ENCODE measurements at regions not wholly inside any gene's neighbourhood (a gene's known extent, or its start where the extent isn't known, plus 50 kb on each side); places are given as distances from the start of the nearest gene placed in this dataset.

GRCh38 chr4:146107587-146108240 is 67.8 kb upstream of the LSM6 start:
- TF ChIP-seq POLR2A (IDR thresholded peaks at IDR 0.05; ENCODE audit: low read depth, low read length) (no peak), TAF1 (IDR thresholded peaks at IDR 0.05; ENCODE audit: borderline replicate concordance, low read depth, low read length) (no peak)

Data from GM12892 (cell line).